ENCODE measurements at regions not wholly inside any gene's neighbourhood (a gene's known extent, or its start where the extent isn't known, plus 50 kb on each side); places are given as distances from the start of the nearest gene placed in this dataset.

DNA sequence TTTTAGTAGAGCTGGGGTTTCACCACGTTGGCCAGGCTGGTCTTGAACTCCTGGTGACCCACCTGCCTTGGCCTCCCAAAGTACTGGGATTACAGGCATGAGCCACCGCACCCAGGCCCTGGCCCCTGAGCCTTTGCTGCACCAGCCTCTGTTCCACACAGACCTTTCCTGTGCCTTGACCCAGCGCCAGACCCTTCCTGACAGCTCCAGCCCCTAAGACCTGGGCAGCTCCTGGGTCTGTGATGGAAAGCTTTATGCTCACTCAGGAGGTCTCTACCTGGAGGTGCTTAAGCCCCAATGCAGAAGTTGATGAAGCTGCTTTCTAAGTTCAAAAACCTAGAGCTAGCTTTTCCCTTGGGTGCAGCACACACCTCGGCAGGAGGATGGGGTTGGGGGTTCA, 58.8 kb upstream of the NEK6 start:
- H3K79me2 ChIP-seq (ENCODE audit: insufficient read depth, low read length): no peaks in the 10 kb centered on the region
- no peak for DNase-seq
- H4K20me1 ChIP-seq (ENCODE audit: insufficient read depth, low read length): no peaks in the 10 kb centered on the region
- no peak overlapping the region for H3K27ac ChIP-seq (ENCODE audit: low read length)
- TF ChIP-seq EZH2 (IDR thresholded peaks at IDR 0.05; ENCODE audit: borderline replicate concordance, low read depth, low read length, severe bottlenecking): no peak
- TF ChIP-seq, protein P1, sequence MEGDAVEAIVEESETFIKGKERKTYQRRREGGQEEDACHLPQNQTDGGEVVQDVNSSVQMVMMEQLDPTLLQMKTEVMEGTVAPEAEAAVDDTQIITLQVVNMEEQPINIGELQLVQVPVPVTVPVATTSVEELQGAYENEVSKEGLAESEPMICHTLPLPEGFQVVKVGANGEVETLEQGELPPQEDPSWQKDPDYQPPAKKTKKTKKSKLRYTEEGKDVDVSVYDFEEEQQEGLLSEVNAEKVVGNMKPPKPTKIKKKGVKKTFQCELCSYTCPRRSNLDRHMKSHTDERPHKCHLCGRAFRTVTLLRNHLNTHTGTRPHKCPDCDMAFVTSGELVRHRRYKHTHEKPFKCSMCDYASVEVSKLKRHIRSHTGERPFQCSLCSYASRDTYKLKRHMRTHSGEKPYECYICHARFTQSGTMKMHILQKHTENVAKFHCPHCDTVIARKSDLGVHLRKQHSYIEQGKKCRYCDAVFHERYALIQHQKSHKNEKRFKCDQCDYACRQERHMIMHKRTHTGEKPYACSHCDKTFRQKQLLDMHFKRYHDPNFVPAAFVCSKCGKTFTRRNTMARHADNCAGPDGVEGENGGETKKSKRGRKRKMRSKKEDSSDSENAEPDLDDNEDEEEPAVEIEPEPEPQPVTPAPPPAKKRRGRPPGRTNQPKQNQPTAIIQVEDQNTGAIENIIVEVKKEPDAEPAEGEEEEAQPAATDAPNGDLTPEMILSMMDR (IDR thresholded peaks at IDR 0.05; ENCODE audit: borderline replicate concordance, extremely low read depth, low read length, poor library complexity, severe bottlenecking): no peak
- no peak overlapping the region for H3K4me3 ChIP-seq (ENCODE audit: low read depth in 1 of 2, low read length in 2 of 2)
- H3K36me3 ChIP-seq (ENCODE audit: insufficient read depth, low read length): no peaks in the 10 kb centered on the region
- H3K9me3 ChIP-seq (ENCODE audit: insufficient read depth, low read length, severe bottlenecking): no peaks in the 10 kb centered on the region
- no peaks in the 10 kb centered on the region for H3K27me3 ChIP-seq (ENCODE audit: insufficient read depth, low read length, poor library complexity)
- no peak overlapping the region for H3K4me2 ChIP-seq (ENCODE audit: insufficient read depth, low read length)
- ATAC-seq (ENCODE audit: insufficient read depth, low read depth): no peak
- H3K9ac ChIP-seq (ENCODE audit: low read depth, low read length): no peak overlapping the region
- H3K4me1 ChIP-seq (ENCODE audit: insufficient read depth, low read length): 0 out of 2 replicates have a peak, but pooled peaks cover 9% of the 10 kb centered on the region
- no peak overlapping the region for H2AFZ ChIP-seq (ENCODE audit: low read depth, low read length)

GRCh38 chr9:124199474-124199873, 58.3 kb upstream of the NEK6 start:
- TF ChIP-seq EZH2 (IDR thresholded peaks at IDR 0.05; ENCODE audit: borderline replicate concordance, low read depth, low read length, severe bottlenecking): no peak
- TF ChIP-seq, protein P1 (IDR thresholded peaks at IDR 0.05; ENCODE audit: borderline replicate concordance, extremely low read depth, low read length, poor library complexity, severe bottlenecking): no peak
- no peaks in the 10 kb centered on the region for H3K79me2 ChIP-seq (ENCODE audit: insufficient read depth, low read length)
- no peaks in the 10 kb centered on the region for H3K27me3 ChIP-seq (ENCODE audit: insufficient read depth, low read length, poor library complexity)
- H3K4me1 ChIP-seq (ENCODE audit: insufficient read depth, low read length): 0 out of 2 replicates have a peak, but pooled peaks cover 9% of the 10 kb centered on the region
- H2AFZ ChIP-seq (ENCODE audit: low read depth, low read length): no peak overlapping the region
- H3K36me3 ChIP-seq (ENCODE audit: insufficient read depth, low read length): no peaks in the 10 kb centered on the region
- H3K27ac ChIP-seq (ENCODE audit: low read length): no peak overlapping the region
- H3K9me3 ChIP-seq (ENCODE audit: insufficient read depth, low read length, severe bottlenecking): no peaks in the 10 kb centered on the region
- ATAC-seq (ENCODE audit: insufficient read depth, low read depth): no peak
- H4K20me1 ChIP-seq (ENCODE audit: insufficient read depth, low read length): no peaks in the 10 kb centered on the region
- H3K4me2 ChIP-seq (ENCODE audit: insufficient read depth, low read length): no peak overlapping the region
- DNase-seq: no peak
- no peak overlapping the region for H3K4me3 ChIP-seq (ENCODE audit: low read depth in 1 of 2, low read length in 2 of 2)
- H3K9ac ChIP-seq (ENCODE audit: low read depth, low read length): no peak overlapping the region

- no peak overlapping the region for H3K27ac ChIP-seq (ENCODE audit: low read length)
- no peak overlapping the region for H3K4me2 ChIP-seq (ENCODE audit: insufficient read depth, low read length)
- DNase-seq (peak; percentile 82), ATAC-seq (ENCODE audit: insufficient read depth, low read depth) (peak; percentile 97)
- H3K4me1 ChIP-seq (ENCODE audit: insufficient read depth, low read length): 0 out of 2 replicates have a peak, but pooled peaks cover 9% of the 10 kb centered on the region
- no peak overlapping the region for H3K9ac ChIP-seq (ENCODE audit: low read depth, low read length)
- no peaks in the 10 kb centered on the region for H3K79me2 ChIP-seq (ENCODE audit: insufficient read depth, low read length)
- H3K36me3 ChIP-seq (ENCODE audit: insufficient read depth, low read length): no peaks in the 10 kb centered on the region
- no peaks in the 10 kb centered on the region for H3K27me3 ChIP-seq (ENCODE audit: insufficient read depth, low read length, poor library complexity)
- TF ChIP-seq, protein P1 (IDR thresholded peaks at IDR 0.05; ENCODE audit: borderline replicate concordance, extremely low read depth, low read length, poor library complexity, severe bottlenecking): no peak
- no peak for TF ChIP-seq EZH2 (IDR thresholded peaks at IDR 0.05; ENCODE audit: borderline replicate concordance, low read depth, low read length, severe bottlenecking)
- no peaks in the 10 kb centered on the region for H3K9me3 ChIP-seq (ENCODE audit: insufficient read depth, low read length, severe bottlenecking)
- no peak overlapping the region for H2AFZ ChIP-seq (ENCODE audit: low read depth, low read length)
- H4K20me1 ChIP-seq (ENCODE audit: insufficient read depth, low read length): no peaks in the 10 kb centered on the region
- no peak overlapping the region for H3K4me3 ChIP-seq (ENCODE audit: low read depth in 1 of 2, low read length in 2 of 2)
These were observed 55.2 kb upstream of the NEK6 start for GRCh38 chr9:124202447-124202971.
